Stimulated activated naive CD8-positive, alpha-beta T cell treated with anti-CD3 and anti-CD28 coated beads, Interleukin-15, Interleukin-2, amounts not matched to agents 100 ng/mL and 50 ng/mL, for 24 hours (primary cell): ENCODE measurements at regions not wholly inside any gene's neighbourhood (a gene's known extent, or its start where the extent isn't known, plus 50 kb on each side); places are given as distances from the start of the nearest gene placed in this dataset.

ENCODE experiments used
- H3K27ac Mint-ChIP-seq: one replicate; pipeline ENCODE4 v1.8.0; 2021; ENCODE audit warnings: mild to moderate bottlenecking, mixed read lengths
- H3K27me3 Mint-ChIP-seq: one replicate; pipeline ENCODE4 v1.8.0; 2021; ENCODE audit warnings: mixed read lengths
- H3K36me3 Mint-ChIP-seq: one replicate; pipeline ENCODE4 v1.8.0; 2021; ENCODE audit warnings: low read depth, mixed read lengths
- H3K4me1 Mint-ChIP-seq: one replicate; pipeline ENCODE4 v1.8.0; 2021; ENCODE audit warnings: low read depth, mixed read lengths
- H3K4me3 Mint-ChIP-seq: one replicate; pipeline ENCODE4 v1.8.0; 2021; ENCODE audit warnings: mild to moderate bottlenecking, mixed read lengths
- H3K9me3 Mint-ChIP-seq: one replicate; pipeline ENCODE4 v1.8.0; 2021; ENCODE audit warnings: mixed read lengths

DNA sequence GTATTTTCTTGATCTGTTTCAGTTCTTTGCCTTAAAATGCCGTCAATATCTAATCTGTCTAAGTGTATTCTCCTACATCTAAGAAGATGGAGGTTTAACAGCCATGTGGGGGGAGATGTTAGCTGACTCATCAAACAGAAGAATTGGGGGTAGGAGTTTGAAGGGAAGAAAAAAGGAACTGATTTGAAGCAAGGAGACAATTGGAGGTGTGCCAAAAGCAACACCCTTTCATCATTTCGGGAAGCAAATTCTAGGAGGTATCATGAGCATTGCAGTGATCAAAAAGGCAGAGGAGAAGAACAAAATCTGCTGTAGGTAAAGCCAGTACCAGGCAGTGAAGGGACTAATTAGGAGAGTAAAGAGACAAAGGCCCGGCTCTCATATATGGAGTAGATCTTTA is 337.3 kb upstream of the TBC1D5 start:
- Mint-ChIP-seq H3K4me3 (no peak overlapping the region), H3K9me3 (no peaks in the 10 kb centered on the region), H3K36me3 (no peaks in the 10 kb centered on the region), H3K4me1 (peaks cover 9% of the 10 kb centered on the region), H3K27me3 (peaks cover 12% of the 10 kb centered on the region), H3K27ac (no peak overlapping the region)

DNA sequence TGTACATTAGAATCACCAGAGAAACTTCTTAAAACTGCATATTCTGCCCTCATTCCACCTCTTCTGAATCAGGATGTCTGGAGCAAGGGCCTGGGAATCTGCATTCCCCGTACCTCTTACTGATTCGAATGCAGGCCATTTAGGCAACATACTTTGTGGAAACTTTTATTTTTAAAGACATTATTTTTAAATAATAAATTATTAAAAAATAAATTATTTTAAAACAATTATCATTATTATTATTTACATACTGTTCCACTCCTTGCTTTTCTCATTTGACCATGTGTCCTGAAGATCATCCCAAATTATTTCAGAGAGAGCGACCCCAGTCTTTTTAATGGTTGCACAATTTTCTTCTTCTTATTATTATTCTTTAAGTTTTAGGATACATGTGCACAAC is 336.6 kb upstream of the TBC1D5 start:
- H3K9me3 Mint-ChIP-seq, result no peaks in the 10 kb centered on the region
- no peak overlapping the region for H3K27ac Mint-ChIP-seq
- H3K36me3 Mint-ChIP-seq, result no peaks in the 10 kb centered on the region
- peaks cover 9% of the 10 kb centered on the region for H3K4me1 Mint-ChIP-seq
- peaks cover 11% of the 10 kb centered on the region for H3K27me3 Mint-ChIP-seq
- no peak overlapping the region for H3K4me3 Mint-ChIP-seq

DNA sequence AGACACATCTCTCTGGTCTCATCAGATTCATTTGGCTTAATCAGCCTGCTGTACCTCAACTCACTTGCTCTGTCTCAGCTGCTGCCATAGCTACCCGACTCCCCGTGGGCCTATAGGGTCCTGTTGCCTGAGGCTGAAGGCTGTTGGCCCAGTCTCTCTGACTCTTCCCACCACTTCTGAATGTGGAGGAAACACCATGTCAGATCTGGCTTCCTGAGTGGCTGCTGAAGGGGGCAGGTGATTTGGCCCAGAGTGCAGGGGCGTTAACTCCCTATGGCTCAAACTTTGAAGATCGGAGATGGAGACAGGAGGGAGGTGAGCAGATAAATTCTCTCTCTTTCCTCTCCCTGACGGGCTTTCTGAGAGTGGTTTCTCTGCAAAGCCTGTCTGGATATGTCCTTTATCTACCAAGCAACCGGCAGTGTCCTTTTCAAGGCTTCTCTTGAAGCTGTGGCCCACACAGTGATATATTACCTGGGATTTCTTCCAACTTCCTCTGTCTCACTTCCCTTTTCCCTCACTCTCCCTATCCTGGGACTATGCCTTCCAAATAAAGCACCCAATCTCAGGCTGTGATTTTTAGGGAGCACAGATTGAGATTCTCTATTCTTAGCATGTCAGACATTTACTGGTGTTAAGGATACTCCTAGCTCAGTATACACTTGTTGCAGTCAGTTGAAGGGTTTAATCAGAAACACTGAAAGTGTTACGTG is 334.9 kb upstream of the TBC1D5 start:
- H3K27ac Mint-ChIP-seq, result no peak overlapping the region
- no peaks in the 10 kb centered on the region for H3K9me3 Mint-ChIP-seq
- no peak overlapping the region for H3K4me3 Mint-ChIP-seq
- H3K36me3 Mint-ChIP-seq, result no peaks in the 10 kb centered on the region
- peaks cover 8% of the 10 kb centered on the region for H3K27me3 Mint-ChIP-seq
- peaks cover 10% of the 10 kb centered on the region for H3K4me1 Mint-ChIP-seq

DNA sequence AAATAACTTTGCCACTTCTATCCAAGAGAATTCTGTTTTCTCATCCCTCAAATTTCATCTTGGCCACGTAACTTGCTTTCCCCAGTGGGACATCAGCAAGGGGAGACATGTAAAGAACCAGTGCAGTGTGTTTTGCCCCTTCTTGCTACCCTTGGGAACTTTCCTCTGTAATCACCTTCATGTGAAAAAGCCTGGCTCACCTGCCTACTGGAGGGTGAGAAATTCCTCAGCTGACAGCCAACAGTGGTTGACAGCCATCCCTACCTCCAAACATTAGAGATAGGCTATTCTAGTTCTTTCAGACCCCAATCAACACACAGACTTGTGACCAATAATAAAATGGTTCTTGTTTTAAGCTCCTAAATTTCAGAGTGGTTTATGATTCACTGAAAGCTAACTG is 333.9 kb upstream of the TBC1D5 start:
- no peaks in the 10 kb centered on the region for H3K36me3 Mint-ChIP-seq

DNA sequence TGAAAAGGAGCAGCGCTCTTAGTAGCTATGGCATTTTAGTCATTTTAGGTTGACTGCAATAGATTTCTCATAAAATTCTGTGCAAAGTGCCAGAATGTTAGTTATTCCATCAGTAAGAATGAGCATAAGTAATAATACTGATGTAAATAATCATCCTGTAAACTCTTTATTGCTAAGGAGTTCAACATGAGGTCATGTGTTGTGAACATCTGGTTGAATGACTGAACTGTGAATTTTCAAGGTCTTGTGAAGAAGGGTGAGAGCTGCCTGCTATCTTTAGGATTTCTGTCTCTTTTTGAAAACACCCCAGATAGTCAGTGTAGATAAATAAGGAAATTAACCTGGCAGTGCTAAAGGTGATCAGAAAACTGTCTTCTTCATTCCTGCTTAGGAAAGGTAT is 333.4 kb upstream of the TBC1D5 start:
- no peak overlapping the region for H3K27ac Mint-ChIP-seq
- H3K4me1 Mint-ChIP-seq, result peaks cover 13% of the 10 kb centered on the region
- no peaks in the 10 kb centered on the region for H3K36me3 Mint-ChIP-seq
- H3K4me3 Mint-ChIP-seq, result no peak overlapping the region
- H3K27me3 Mint-ChIP-seq, result peaks cover 8% of the 10 kb centered on the region
- H3K9me3 Mint-ChIP-seq, result no peaks in the 10 kb centered on the region

More for the DNA sequence above, 333.9 kb upstream of the TBC1D5 start:
- peaks cover 13% of the 10 kb centered on the region for H3K4me1 Mint-ChIP-seq
- no peaks in the 10 kb centered on the region for H3K9me3 Mint-ChIP-seq
- H3K27ac Mint-ChIP-seq, result no peak overlapping the region
- no peak overlapping the region for H3K4me3 Mint-ChIP-seq
- H3K27me3 Mint-ChIP-seq, result peaks cover 8% of the 10 kb centered on the region

DNA sequence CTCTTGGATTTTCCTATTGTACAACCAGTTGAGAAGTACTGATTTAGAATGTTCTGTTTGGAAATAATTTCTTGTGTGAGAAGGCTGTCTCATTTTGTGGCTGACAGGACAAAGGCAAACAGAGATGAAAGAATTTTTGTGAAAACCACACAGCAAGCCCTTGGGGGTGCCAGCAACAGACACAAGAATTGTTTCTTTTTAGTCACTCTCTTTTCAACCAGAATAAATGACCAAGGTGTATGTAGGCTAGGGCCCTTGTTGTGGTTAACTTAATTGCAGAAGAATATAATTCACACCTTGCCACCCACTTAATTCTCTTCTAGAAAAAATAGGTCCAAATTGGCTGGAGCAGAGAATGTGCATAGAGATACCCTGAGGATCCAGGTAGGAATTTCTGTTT is 329.4 kb upstream of the TBC1D5 start:
- H3K27ac Mint-ChIP-seq, result no peak overlapping the region
- no peaks in the 10 kb centered on the region for H3K36me3 Mint-ChIP-seq
- no peak overlapping the region for H3K4me3 Mint-ChIP-seq
- H3K4me1 Mint-ChIP-seq, result peaks cover 9% of the 10 kb centered on the region
- H3K9me3 Mint-ChIP-seq, result no peaks in the 10 kb centered on the region
- peaks cover 5% of the 10 kb centered on the region for H3K27me3 Mint-ChIP-seq

DNA sequence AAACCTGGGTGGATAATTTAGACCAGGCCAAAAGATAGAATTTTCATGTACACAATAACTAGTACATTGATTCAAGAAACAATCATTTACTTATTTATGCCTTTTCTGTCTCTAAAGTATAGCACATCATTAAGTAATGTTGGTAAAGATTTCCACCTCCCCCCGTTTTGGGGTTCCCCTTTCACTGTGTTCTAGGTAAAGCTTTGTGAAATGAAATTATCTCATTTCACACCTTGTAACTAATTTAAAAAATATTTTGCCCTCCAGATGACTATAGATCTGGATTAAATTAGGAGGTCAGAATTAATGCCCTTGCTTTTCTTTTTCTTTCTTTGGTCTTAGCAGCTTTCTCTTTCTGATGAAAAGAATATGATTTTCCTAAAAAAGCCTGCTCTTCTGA is 328.5 kb upstream of the TBC1D5 start:
- no peaks in the 10 kb centered on the region for H3K9me3 Mint-ChIP-seq
- H3K4me1 Mint-ChIP-seq, result peaks cover 4% of the 10 kb centered on the region
- no peaks in the 10 kb centered on the region for H3K36me3 Mint-ChIP-seq
- no peak overlapping the region for H3K4me3 Mint-ChIP-seq
- H3K27ac Mint-ChIP-seq, result no peak overlapping the region
- H3K27me3 Mint-ChIP-seq, result no peaks in the 10 kb centered on the region

DNA sequence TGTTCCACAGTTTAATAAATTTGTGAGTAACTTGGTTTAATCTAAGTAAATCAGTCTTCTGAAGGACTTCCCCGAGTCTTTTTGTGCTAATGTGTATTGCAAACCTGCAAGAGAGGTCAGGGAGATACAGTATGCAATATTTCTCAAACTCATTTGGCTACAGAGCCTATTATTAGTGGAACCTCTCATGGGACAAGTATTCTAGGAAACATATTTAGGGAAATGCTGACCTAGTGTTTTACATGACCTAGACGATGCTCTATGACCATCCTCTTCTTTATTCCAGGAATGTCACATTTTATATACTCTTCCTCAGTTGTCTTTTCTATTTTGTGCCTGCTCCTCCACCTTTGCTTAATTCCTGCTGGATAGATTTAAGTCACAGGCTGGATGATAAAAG is 327.8 kb upstream of the TBC1D5 start:
- Mint-ChIP-seq H3K9me3 (no peaks in the 10 kb centered on the region), H3K27ac (no peak overlapping the region), H3K4me3 (no peak overlapping the region), H3K4me1 (peaks cover 4% of the 10 kb centered on the region), H3K36me3 (no peaks in the 10 kb centered on the region), H3K27me3 (no peaks in the 10 kb centered on the region)

DNA sequence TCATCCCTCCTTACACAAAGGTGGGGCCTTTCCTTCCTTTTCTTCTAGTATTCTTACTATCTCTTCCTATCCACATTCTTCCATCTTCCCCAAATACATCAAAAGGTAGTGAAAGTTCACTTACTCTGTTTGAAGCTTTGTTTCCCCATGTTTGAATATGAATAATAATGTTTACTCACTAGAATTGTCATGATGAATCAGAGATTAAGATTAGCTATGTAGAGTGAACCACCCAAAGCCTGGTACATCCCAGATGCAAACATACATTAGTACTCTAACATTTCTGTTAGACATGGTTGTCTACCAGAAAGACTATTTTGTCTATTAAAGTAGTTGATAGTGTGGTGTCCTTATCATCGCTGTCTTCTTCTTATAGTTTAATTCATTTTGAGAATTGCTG is 327.1 kb upstream of the TBC1D5 start:
- no peak overlapping the region for H3K27ac Mint-ChIP-seq
- H3K27me3 Mint-ChIP-seq, result no peaks in the 10 kb centered on the region
- H3K9me3 Mint-ChIP-seq, result no peaks in the 10 kb centered on the region
- no peak overlapping the region for H3K4me3 Mint-ChIP-seq
- no peaks in the 10 kb centered on the region for H3K36me3 Mint-ChIP-seq
- H3K4me1 Mint-ChIP-seq, result peaks cover 4% of the 10 kb centered on the region

DNA sequence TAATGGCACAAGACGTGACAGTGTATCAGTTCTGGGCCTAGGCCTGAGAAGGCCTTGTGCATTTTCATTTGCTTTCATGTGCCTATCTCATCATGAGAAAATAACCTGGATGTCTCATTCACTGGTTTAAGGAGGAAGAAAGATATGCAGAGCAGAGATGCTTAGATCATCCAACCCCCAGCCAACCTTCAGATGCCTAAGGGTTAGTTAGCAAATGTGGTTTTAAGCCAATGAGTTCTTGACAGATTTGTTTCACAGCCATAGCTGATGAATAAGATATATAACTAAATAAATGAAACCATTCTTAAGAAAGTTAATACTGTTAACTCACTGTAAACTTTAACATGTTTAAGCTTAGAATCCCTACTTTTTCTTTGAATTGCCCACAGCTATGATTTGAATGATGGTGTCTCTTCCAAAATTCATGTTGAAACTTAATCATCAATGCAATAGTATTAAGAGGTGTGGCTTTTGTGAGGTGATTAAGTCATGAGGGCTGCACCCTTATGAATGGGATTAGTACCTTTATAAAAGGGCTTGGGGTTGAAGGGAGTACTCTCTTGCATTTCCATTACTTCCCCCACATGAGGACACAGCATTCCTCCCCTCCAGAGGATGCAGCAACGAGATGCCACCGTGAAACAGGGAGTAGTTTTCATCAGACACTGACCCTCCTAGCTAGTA is 324.6 kb upstream of the TBC1D5 start:
- peaks cover under 1% of the 10 kb centered on the region for H3K4me1 Mint-ChIP-seq
- H3K4me3 Mint-ChIP-seq, result no peak overlapping the region
- H3K36me3 Mint-ChIP-seq, result no peaks in the 10 kb centered on the region
- no peaks in the 10 kb centered on the region for H3K27me3 Mint-ChIP-seq
- no peak overlapping the region for H3K27ac Mint-ChIP-seq
- no peaks in the 10 kb centered on the region for H3K9me3 Mint-ChIP-seq

DNA sequence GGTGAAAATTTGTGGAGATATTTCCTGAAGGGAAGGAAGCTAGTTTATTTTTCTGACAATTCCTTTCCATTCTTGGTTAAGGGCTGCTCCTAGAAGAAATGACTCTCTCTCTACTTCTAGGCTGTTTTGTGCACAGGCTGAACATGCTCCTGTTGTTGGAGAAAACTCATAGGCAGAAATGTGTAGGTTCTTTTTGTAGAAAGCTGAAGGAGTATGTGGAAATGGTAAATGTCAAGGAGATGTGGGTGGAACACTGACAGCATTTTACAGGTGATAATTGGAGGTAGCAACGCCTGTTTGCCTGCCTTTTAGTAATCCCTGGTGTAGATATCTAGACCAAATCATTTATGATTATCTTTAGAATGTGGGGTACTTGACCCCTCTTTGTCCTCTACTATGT is 322.2 kb upstream of the TBC1D5 start:
- no peak overlapping the region for H3K4me3 Mint-ChIP-seq
- no peak overlapping the region for H3K27ac Mint-ChIP-seq
- H3K4me1 Mint-ChIP-seq, result no peaks in the 10 kb centered on the region
- H3K9me3 Mint-ChIP-seq, result no peaks in the 10 kb centered on the region
- peaks cover 4% of the 10 kb centered on the region for H3K27me3 Mint-ChIP-seq
- no peaks in the 10 kb centered on the region for H3K36me3 Mint-ChIP-seq

DNA sequence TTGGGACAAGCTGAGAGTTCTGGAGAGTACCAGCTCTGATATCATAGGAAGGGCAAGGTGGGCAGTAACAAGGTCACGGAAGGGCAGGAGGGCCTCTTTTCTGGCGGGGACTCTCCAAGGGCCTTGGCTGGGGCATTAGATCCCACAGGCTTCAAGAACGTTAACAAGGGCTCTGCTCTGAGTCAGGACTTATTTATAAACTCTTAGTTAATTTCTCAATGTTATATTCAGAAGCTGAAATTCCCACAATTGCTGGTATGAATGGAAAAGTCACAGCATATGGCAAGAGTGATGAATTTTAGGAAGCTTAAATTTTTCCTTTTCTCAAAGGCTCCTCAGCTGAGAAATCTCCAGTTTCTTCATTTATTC is 320.2 kb upstream of the TBC1D5 start:
- peaks cover 10% of the 10 kb centered on the region for H3K27me3 Mint-ChIP-seq
- H3K36me3 Mint-ChIP-seq, result no peaks in the 10 kb centered on the region
- no peaks in the 10 kb centered on the region for H3K9me3 Mint-ChIP-seq
- no peaks in the 10 kb centered on the region for H3K4me1 Mint-ChIP-seq
- no peak overlapping the region for H3K27ac Mint-ChIP-seq
- no peak overlapping the region for H3K4me3 Mint-ChIP-seq

DNA sequence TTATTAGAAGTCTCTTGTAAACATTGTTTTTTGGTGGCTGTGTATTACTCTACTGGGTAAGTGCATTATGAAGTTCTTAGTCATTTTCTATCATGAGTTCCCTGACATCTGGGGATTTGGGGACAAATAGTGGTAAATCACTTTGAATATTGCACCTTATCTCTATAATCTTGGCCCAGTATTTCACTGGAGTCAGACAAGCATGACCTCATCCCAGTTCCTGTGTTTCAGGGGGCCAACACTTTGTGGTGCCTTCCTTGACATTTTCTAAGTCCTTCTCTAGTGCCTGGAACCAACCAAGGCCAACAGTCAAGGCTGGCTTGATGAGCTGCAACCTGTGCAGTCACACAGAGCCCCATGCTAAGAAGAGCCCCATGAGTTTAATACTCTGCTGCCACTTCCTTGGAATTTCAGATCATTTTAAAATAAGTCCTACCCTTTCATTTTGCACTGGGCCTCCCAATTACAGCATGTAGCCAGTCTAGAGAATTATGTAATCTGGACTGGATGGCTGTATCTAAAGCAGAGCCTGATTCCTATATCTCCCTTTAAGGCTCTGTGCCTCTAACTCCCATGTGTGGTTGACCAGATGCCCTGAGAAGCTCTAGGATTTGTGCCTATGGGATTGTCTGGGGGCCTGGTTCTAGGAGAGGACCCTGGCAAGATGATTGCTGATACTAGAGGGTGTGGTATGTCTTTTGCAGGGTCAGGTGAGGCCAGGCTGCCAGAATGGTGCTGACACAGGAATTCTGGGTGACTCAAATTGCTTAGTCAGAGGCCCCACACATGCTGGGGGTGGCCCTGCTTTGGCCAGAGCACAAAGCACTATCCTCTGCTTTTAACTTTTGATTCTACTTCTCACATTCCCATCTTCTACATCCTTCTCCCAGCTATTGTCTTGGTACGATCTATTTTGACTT is 319.6 kb upstream of the TBC1D5 start:
- Mint-ChIP-seq H3K27ac (no peak overlapping the region), H3K36me3 (no peaks in the 10 kb centered on the region), H3K4me1 (no peaks in the 10 kb centered on the region), H3K9me3 (no peaks in the 10 kb centered on the region), H3K27me3 (peaks cover 10% of the 10 kb centered on the region), H3K4me3 (no peak overlapping the region)

DNA sequence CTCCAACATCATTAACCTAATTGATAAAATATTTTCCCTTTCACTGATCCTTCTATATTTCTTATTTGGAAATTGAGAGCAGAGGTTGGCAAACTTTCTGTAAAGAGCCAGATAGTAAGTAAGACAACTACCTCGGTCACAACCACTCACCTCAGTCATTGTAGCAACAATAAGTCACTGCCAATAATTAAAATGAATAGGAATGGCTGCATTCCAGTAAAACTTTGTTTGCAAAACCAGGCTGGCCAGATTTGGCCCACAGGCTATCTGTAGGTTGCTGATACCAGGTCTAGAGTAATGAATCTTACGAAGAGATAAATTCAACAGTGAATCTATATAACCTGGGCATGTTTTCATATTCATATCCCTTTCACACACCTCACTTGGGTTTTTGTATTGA is 316.2 kb upstream of the TBC1D5 start:
- Mint-ChIP-seq H3K4me1 (no peaks in the 10 kb centered on the region), H3K36me3 (no peaks in the 10 kb centered on the region), H3K27ac (no peak overlapping the region), H3K9me3 (peaks cover 5% of the 10 kb centered on the region), H3K4me3 (no peak overlapping the region), H3K27me3 (peaks cover 10% of the 10 kb centered on the region)

DNA sequence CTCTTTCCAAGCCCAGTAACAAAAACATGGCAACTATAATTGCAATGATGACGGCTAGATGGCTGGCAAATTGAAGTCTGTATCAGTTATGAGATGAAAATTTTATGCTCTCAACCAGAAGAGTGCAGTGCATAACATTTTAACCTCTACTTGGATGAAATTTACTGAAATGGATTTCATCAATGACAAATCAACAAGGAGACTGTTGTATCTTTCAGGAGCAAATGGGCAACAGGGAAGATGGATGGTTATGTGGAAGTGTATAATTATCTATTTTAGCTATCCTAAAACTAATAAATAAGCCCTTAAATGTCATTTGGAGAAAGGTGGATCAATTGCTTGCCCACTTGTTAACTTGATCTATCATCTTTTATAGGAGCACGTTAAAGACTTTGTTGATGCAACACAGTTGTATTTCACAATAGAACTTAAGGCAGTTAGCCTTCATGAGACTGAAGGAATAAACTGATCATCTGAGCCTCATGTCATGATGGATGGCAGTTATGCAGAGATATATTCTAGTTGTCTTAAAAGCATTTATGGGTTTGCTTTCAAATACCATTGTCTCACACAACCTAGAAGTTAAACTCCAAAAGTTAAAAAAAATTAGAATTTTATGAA is 315.1 kb upstream of the TBC1D5 start:
- H3K4me3 Mint-ChIP-seq, result no peak overlapping the region
- no peaks in the 10 kb centered on the region for H3K36me3 Mint-ChIP-seq
- H3K4me1 Mint-ChIP-seq, result no peaks in the 10 kb centered on the region
- H3K27ac Mint-ChIP-seq, result no peak overlapping the region
- H3K9me3 Mint-ChIP-seq, result peaks cover 5% of the 10 kb centered on the region
- peaks cover 10% of the 10 kb centered on the region for H3K27me3 Mint-ChIP-seq
